ENCODE measurements at regions not wholly inside any gene's neighbourhood (a gene's known extent, or its start where the extent isn't known, plus 50 kb on each side); places are given as distances from the start of the nearest gene placed in this dataset.

- Histone ChIP-seq H3K27ac (no peak overlapping the region), H3K4me1 (no peaks in the 10 kb centered on the region), H3K4me3 (replicated peaks in 1 of 3) (no peak overlapping the region), H3K36me3 (no peaks in the 10 kb centered on the region), H3K9me3 (no peaks in the 10 kb centered on the region), H3K27me3 (no peaks in the 10 kb centered on the region)
- no peak for DNase-seq
- intact Hi-C loops (cut with DNase I) = no loop called here
- no peak for TF ChIP-seq POLR2A (IDR thresholded peaks at IDR 0.05)
- TF ChIP-seq, protein P1, sequence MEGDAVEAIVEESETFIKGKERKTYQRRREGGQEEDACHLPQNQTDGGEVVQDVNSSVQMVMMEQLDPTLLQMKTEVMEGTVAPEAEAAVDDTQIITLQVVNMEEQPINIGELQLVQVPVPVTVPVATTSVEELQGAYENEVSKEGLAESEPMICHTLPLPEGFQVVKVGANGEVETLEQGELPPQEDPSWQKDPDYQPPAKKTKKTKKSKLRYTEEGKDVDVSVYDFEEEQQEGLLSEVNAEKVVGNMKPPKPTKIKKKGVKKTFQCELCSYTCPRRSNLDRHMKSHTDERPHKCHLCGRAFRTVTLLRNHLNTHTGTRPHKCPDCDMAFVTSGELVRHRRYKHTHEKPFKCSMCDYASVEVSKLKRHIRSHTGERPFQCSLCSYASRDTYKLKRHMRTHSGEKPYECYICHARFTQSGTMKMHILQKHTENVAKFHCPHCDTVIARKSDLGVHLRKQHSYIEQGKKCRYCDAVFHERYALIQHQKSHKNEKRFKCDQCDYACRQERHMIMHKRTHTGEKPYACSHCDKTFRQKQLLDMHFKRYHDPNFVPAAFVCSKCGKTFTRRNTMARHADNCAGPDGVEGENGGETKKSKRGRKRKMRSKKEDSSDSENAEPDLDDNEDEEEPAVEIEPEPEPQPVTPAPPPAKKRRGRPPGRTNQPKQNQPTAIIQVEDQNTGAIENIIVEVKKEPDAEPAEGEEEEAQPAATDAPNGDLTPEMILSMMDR (IDR thresholded peaks at IDR 0.05) = no peak
- WGBS, 2 donors = 65 to 69% methylated on average over 12 of the region's 12 CpGs
Measured at GRCh38 chr13:112177450-112178288, 110.7 kb downstream of the SOX1 start.

GRCh38 chr13:112178769-112179168 is 111.8 kb downstream of the SOX1 start:
- H3K36me3 ChIP-seq = no peaks in the 10 kb centered on the region
- TF ChIP-seq POLR2A (IDR thresholded peaks at IDR 0.05) = no peak
- TF ChIP-seq, protein P1 (IDR thresholded peaks at IDR 0.05) = no peak
- intact Hi-C loops (cut with DNase I) = no loop called here
- no peaks in the 10 kb centered on the region for H3K27me3 ChIP-seq
- no peak overlapping the region for H3K27ac ChIP-seq
- no peak overlapping the region for H3K4me3 ChIP-seq (replicated peaks in 1 of 3)
- no peaks in the 10 kb centered on the region for H3K9me3 ChIP-seq
- 78% methylated on average over 5 of the region's 5 CpGs; no CpG with 5 or more reads in 1 of the 2 donors for WGBS, 2 donors
- H3K4me1 ChIP-seq = no peaks in the 10 kb centered on the region
- DNase-seq = no peak

DNA sequence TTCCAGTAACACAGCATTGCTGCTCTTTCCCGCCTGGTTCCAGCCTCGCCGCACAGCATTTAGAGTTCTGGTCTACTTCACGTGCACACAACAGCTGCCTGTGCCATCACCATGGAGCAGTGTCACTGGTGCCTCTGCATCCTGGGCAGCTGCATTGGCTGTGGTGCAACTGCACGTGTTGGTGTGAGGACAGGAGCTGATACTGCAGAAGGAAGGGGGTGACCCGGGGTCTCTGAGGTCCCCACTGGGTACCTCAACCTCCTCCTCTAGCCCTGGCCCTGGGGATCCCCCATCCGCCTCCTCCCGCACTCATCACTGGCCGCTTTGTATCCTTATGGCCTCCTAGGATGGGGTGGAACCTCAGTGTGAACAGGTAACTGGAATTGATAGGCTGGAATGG is 112.5 kb downstream of the SOX1 start:
- no peaks in the 10 kb centered on the region for H3K9me3 ChIP-seq
- TF ChIP-seq POLR2A (IDR thresholded peaks at IDR 0.05) = no peak
- TF ChIP-seq, protein P1 (IDR thresholded peaks at IDR 0.05) = no peak
- 90 to 92% methylated on average over 9 of the region's 9 CpGs for WGBS, 2 donors
- no peaks in the 10 kb centered on the region for H3K27me3 ChIP-seq
- H3K4me3 ChIP-seq (replicated peaks in 1 of 3) = no peak overlapping the region
- intact Hi-C loops (cut with DNase I) = no loop called here
- no peak for DNase-seq
- H3K36me3 ChIP-seq = no peaks in the 10 kb centered on the region
- no peak overlapping the region for H3K27ac ChIP-seq
- H3K4me1 ChIP-seq = no peaks in the 10 kb centered on the region

DNA sequence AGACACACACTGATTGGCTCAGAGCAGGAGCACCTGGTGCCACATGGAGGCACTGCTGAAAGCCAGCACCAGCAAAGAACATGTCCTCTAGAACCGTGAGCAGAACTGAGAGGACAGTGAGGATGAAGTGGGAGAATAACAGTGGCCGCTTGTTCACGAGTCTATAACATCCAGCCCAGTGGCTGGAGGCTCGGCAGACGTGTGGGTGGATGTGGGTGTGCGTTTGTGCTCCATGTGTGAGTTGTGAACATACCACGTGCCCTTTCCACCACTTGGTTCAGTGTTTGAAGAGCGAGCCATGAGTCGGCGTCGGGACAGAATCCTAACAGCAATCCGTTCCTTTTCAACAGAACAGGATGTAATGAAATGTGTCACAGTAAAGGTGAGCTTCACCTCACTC is 113.0 kb downstream of the SOX1 start:
- no peaks in the 10 kb centered on the region for H3K9me3 ChIP-seq
- H3K27me3 ChIP-seq = no peaks in the 10 kb centered on the region
- no peak for TF ChIP-seq POLR2A (IDR thresholded peaks at IDR 0.05)
- TF ChIP-seq, protein P1 (IDR thresholded peaks at IDR 0.05) = no peak
- intact Hi-C loops (cut with DNase I) = no loop called here
- 88 to 89% methylated on average over 12 of the region's 12 CpGs for WGBS, 2 donors
- H3K36me3 ChIP-seq = no peaks in the 10 kb centered on the region
- no peaks in the 10 kb centered on the region for H3K4me1 ChIP-seq
- DNase-seq = no peak
- H3K4me3 ChIP-seq (replicated peaks in 1 of 3) = no peak overlapping the region
- H3K27ac ChIP-seq = no peak overlapping the region

DNA sequence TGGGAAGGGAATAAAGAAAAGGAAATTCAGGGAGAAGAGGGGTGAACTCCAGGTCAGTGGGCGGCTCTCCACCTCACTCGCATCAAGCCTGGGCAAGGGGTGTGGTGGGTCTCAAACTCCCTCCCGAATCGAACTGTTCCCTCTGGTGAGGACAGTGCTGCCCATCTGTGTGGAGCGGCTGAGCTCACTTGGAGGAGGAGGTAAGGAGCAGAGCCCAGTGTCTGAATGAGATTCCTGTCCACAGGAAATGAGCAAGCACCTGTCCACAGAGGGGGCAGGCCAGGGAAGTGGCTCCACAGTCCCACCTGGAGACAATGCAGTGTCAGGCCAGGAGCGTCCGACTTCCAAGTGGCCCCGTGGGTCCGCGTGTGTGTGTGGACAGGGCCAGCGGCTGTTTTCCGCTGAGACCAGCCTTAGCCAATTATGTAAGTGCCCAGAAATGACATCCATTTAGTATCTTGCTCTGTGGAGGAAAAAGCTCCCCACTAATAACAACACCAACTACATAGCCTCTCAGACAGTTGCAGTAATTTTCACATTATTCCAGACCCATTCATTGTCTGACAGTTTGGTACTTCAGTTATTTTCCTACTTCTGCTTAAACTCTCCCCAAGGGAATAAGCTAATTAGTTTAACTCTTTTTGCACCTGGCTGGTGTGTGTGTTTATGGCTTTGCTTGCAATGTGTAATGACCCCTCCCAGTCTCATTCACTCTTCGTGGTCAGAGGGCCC is 114.6 kb downstream of the SOX1 start:
- TF ChIP-seq, protein P1 (IDR thresholded peaks at IDR 0.05) = no peak
- TF ChIP-seq POLR2A (IDR thresholded peaks at IDR 0.05) = no peak
- no peak for DNase-seq
- no peaks in the 10 kb centered on the region for H3K4me1 ChIP-seq
- no peaks in the 10 kb centered on the region for H3K9me3 ChIP-seq
- H3K36me3 ChIP-seq = no peaks in the 10 kb centered on the region
- no peak overlapping the region for H3K4me3 ChIP-seq (replicated peaks in 1 of 3)
- H3K27ac ChIP-seq = no peak overlapping the region
- WGBS, 2 donors = 62 to 63% methylated on average over 11 to 13 of the region's 13 CpGs
- H3K27me3 ChIP-seq = no peaks in the 10 kb centered on the region
- intact Hi-C loops (cut with DNase I) = no loop called here

Data from thyroid gland (tissue), 4 donors.